CD4-positive, CD25-positive, alpha-beta regulatory T cell (primary cell): ENCODE measurements at regions not wholly inside any gene's neighbourhood (a gene's known extent, or its start where the extent isn't known, plus 50 kb on each side); places are given as distances from the start of the nearest gene placed in this dataset.

Experiments used
- ATAC-seq, 2 donors: fragments of 150-1000 bp; cut with Tn5 transposase; one replicate each; pipeline ENCODE4 v1.10.0; 2021; ENCODE audit warnings: low read depth in 2 of 2, moderate number of reproducible peaks in 2 of 2, moderate library complexity in 1 of 2
- DNase-seq, 3 donors: peaks; one replicate each; pipeline versions ENCODE4 v3.0.0 to v3.0.0-alpha.2; 2012 to 2022; ENCODE audit warnings: mixed read lengths in 1 of 3
- H3K27ac ChIP-seq: one replicate; pipeline ENCODE4 v1.7.0; 2013; ENCODE audit warnings: mild to moderate bottlenecking, low read length; ENCODE audit not compliant: insufficient read depth, poor library complexity, severe bottlenecking
- H3K27me3 ChIP-seq: one replicate; pipeline ENCODE4 v1.7.0; 2013; ENCODE audit warnings: low read length; ENCODE audit not compliant: control insufficient read depth, insufficient read depth
- H3K36me3 ChIP-seq: one replicate; pipeline ENCODE4 v1.7.0; 2013; ENCODE audit warnings: mild to moderate bottlenecking, low read length, moderate library complexity; ENCODE audit not compliant: control insufficient read depth, insufficient read depth
- H3K4me1 ChIP-seq: 2 replicates; pipeline ENCODE4 v1.7.0; 2013; ENCODE audit warnings: mild to moderate bottlenecking, low read length; ENCODE audit not compliant: insufficient read depth, control insufficient read depth, poor library complexity, severe bottlenecking
- H3K4me3 ChIP-seq: one replicate; pipeline ENCODE4 v1.7.0; 2013; ENCODE audit warnings: low read depth, mild to moderate bottlenecking, low read length, moderate library complexity
- H3K9me3 ChIP-seq, 2 experiments: 1 replicate in 1 of 2; 2 replicates in 1 of 2; pipeline ENCODE4 v1.7.0; 2013; ENCODE audit warnings: low read length in 2 of 2, mild to moderate bottlenecking in 1 of 2, moderate library complexity in 1 of 2; ENCODE audit not compliant: control insufficient read depth in 2 of 2
- H3K27ac Mint-ChIP-seq, 3 donors: one replicate each; pipeline ENCODE4 v1.8.0; 2020 to 2022; ENCODE audit warnings: mild to moderate bottlenecking in 3 of 3, mixed read lengths in 3 of 3, moderate library complexity in 2 of 3
- H3K27me3 Mint-ChIP-seq: one replicate; pipeline ENCODE4 v1.8.0; 2022; ENCODE audit warnings: mild to moderate bottlenecking, mixed read lengths
- H3K36me3 Mint-ChIP-seq: one replicate; pipeline ENCODE4 v1.8.0; 2020; ENCODE audit warnings: mixed read lengths
- H3K4me1 Mint-ChIP-seq, 4 donors: one replicate each; pipeline ENCODE4 v1.8.0; 2020 to 2022; ENCODE audit warnings: mixed read lengths in 4 of 4, mild to moderate bottlenecking in 1 of 4
- H3K4me3 Mint-ChIP-seq, 4 donors: one replicate each; pipeline ENCODE4 v1.8.0; 2020 to 2022; ENCODE audit warnings: mild to moderate bottlenecking in 4 of 4, mixed read lengths in 4 of 4, moderate library complexity in 3 of 4
- H3K9me3 Mint-ChIP-seq, 7 donors: one replicate each; pipeline ENCODE4 v1.8.0; 2020 to 2022; ENCODE audit warnings: mixed read lengths in 7 of 7, mild to moderate bottlenecking in 3 of 7, moderate library complexity in 2 of 7

- no peaks in the 10 kb centered on the region for H3K27me3 ChIP-seq
- Mint-ChIP-seq H3K36me3 (no peaks in the 10 kb centered on the region), H3K4me1 (no peaks in the 10 kb centered on the region), H3K4me3 (no peak overlapping the region), H3K9me3 (peaks cover 0 to 2% (median 0%) of the 10 kb centered on the region in 7 donors), H3K27ac (no peak overlapping the region), H3K27me3 (no peaks in the 10 kb centered on the region)
- DNase-seq (no peak), ATAC-seq (no peak)
- H3K4me3 ChIP-seq = no peak overlapping the region
- H3K4me1 ChIP-seq = no peaks in the 10 kb centered on the region
- H3K9me3 ChIP-seq = no peaks in the 10 kb centered on the region
- H3K36me3 ChIP-seq = no peaks in the 10 kb centered on the region
- H3K27ac ChIP-seq = no peak overlapping the region
These were observed 476.8 kb upstream of the TNP1 start for GRCh38 chr2:217336694-217337093.

GRCh38 chr2:217335341-217335966 is 475.6 kb upstream of the TNP1 start:
- Histone ChIP-seq H3K27ac (no peak overlapping the region), H3K36me3 (no peaks in the 10 kb centered on the region), H3K4me1 (no peaks in the 10 kb centered on the region), H3K9me3 (no peaks in the 10 kb centered on the region), H3K4me3 (no peak overlapping the region), H3K27me3 (no peaks in the 10 kb centered on the region)
- no peaks in the 10 kb centered on the region for H3K27me3 Mint-ChIP-seq
- H3K4me1 Mint-ChIP-seq = no peaks in the 10 kb centered on the region
- H3K4me3 Mint-ChIP-seq = no peak overlapping the region
- H3K9me3 Mint-ChIP-seq = no peaks in the 10 kb centered on the region
- H3K36me3 Mint-ChIP-seq = no peaks in the 10 kb centered on the region
- no peak for DNase-seq
- no peak overlapping the region for H3K27ac Mint-ChIP-seq
- no peak for ATAC-seq

GRCh38 chr2:217334561-217334960 is 474.7 kb upstream of the TNP1 start:
- DNase-seq (no peak), ATAC-seq (no peak)
- Histone ChIP-seq H3K27me3 (no peaks in the 10 kb centered on the region), H3K9me3 (no peaks in the 10 kb centered on the region), H3K36me3 (no peaks in the 10 kb centered on the region), H3K4me3 (no peak overlapping the region), H3K27ac (no peak overlapping the region), H3K4me1 (no peaks in the 10 kb centered on the region)
- no peaks in the 10 kb centered on the region for H3K27me3 Mint-ChIP-seq
- H3K4me1 Mint-ChIP-seq = no peaks in the 10 kb centered on the region
- no peak overlapping the region for H3K27ac Mint-ChIP-seq
- no peak overlapping the region for H3K4me3 Mint-ChIP-seq
- no peaks in the 10 kb centered on the region for H3K9me3 Mint-ChIP-seq
- H3K36me3 Mint-ChIP-seq = no peaks in the 10 kb centered on the region

- H3K27ac Mint-ChIP-seq = no peak overlapping the region
These were observed 473.0 kb upstream of the TNP1 start for GRCh38 chr2:217332866-217333265.

GRCh38 chr2:217332417-217332791 is 472.5 kb upstream of the TNP1 start:
- H3K27me3 ChIP-seq = no peaks in the 10 kb centered on the region
- no peak overlapping the region for H3K4me3 Mint-ChIP-seq
- H3K27me3 Mint-ChIP-seq = no peaks in the 10 kb centered on the region
- H3K9me3 Mint-ChIP-seq = no peaks in the 10 kb centered on the region
- no peak overlapping the region for H3K27ac Mint-ChIP-seq
- no peak for DNase-seq
- no peaks in the 10 kb centered on the region for H3K9me3 ChIP-seq
- no peak overlapping the region for H3K4me3 ChIP-seq
- no peaks in the 10 kb centered on the region for H3K4me1 ChIP-seq
- ATAC-seq = no peak
- no peak overlapping the region for H3K27ac ChIP-seq
- no peaks in the 10 kb centered on the region for H3K36me3 ChIP-seq
- no peaks in the 10 kb centered on the region for H3K4me1 Mint-ChIP-seq
- no peaks in the 10 kb centered on the region for H3K36me3 Mint-ChIP-seq

More at GRCh38 chr2:217332866-217333265, 473.0 kb upstream of the TNP1 start:
- H3K4me3 Mint-ChIP-seq = no peak overlapping the region
- no peaks in the 10 kb centered on the region for H3K9me3 ChIP-seq
- ATAC-seq = no peak
- H3K4me1 Mint-ChIP-seq = no peaks in the 10 kb centered on the region
- H3K9me3 Mint-ChIP-seq = no peaks in the 10 kb centered on the region
- no peak overlapping the region for H3K27ac ChIP-seq
- no peak overlapping the region for H3K4me3 ChIP-seq
- H3K36me3 Mint-ChIP-seq = no peaks in the 10 kb centered on the region
- no peaks in the 10 kb centered on the region for H3K36me3 ChIP-seq
- no peaks in the 10 kb centered on the region for H3K27me3 Mint-ChIP-seq
- no peak for DNase-seq
- no peaks in the 10 kb centered on the region for H3K4me1 ChIP-seq
- no peaks in the 10 kb centered on the region for H3K27me3 ChIP-seq

- Histone ChIP-seq H3K9me3 (no peaks in the 10 kb centered on the region), H3K27me3 (no peaks in the 10 kb centered on the region), H3K4me3 (no peak overlapping the region), H3K36me3 (no peaks in the 10 kb centered on the region), H3K27ac (no peak overlapping the region), H3K4me1 (no peaks in the 10 kb centered on the region)
- H3K27me3 Mint-ChIP-seq = no peaks in the 10 kb centered on the region
- ATAC-seq (no peak), DNase-seq (no peak)
- H3K4me1 Mint-ChIP-seq = no peaks in the 10 kb centered on the region
- no peaks in the 10 kb centered on the region for H3K9me3 Mint-ChIP-seq
- no peaks in the 10 kb centered on the region for H3K36me3 Mint-ChIP-seq
- H3K4me3 Mint-ChIP-seq = no peak overlapping the region
- no peak overlapping the region for H3K27ac Mint-ChIP-seq
These were observed 471.9 kb upstream of the TNP1 start for GRCh38 chr2:217331523-217332416.

GRCh38 chr2:217330647-217331046 is 470.8 kb upstream of the TNP1 start:
- H3K36me3 ChIP-seq = no peaks in the 10 kb centered on the region
- Mint-ChIP-seq H3K4me3 (no peak overlapping the region), H3K4me1 (no peaks in the 10 kb centered on the region), H3K36me3 (no peaks in the 10 kb centered on the region), H3K27me3 (no peaks in the 10 kb centered on the region), H3K9me3 (no peaks in the 10 kb centered on the region), H3K27ac (no peak overlapping the region)
- no peaks in the 10 kb centered on the region for H3K9me3 ChIP-seq
- no peaks in the 10 kb centered on the region for H3K27me3 ChIP-seq
- no peak overlapping the region for H3K27ac ChIP-seq
- ATAC-seq (no peak), DNase-seq (no peak)
- H3K4me3 ChIP-seq = no peak overlapping the region
- H3K4me1 ChIP-seq = no peaks in the 10 kb centered on the region

- Mint-ChIP-seq H3K36me3 (peaks cover 8% of the 10 kb centered on the region), H3K27me3 (no peaks in the 10 kb centered on the region), H3K9me3 (peaks cover 0 to 4% (median 1%) of the 10 kb centered on the region in 7 donors), H3K4me3 (no peak overlapping the region), H3K4me1 (no peaks in the 10 kb centered on the region), H3K27ac (no peak overlapping the region)
- DNase-seq (no peak), ATAC-seq (no peak)
- H3K36me3 ChIP-seq = no peaks in the 10 kb centered on the region
- no peaks in the 10 kb centered on the region for H3K9me3 ChIP-seq
- H3K27me3 ChIP-seq = no peaks in the 10 kb centered on the region
- no peak overlapping the region for H3K4me3 ChIP-seq
- no peaks in the 10 kb centered on the region for H3K4me1 ChIP-seq
- no peak overlapping the region for H3K27ac ChIP-seq
These were observed 469.2 kb upstream of the TNP1 start for GRCh38 chr2:217329023-217329431.
